HG03558 (cell line): ENCODE measurements at regions not wholly inside any gene's neighbourhood (a gene's known extent, or its start where the extent isn't known, plus 50 kb on each side); places are given as distances from the start of the nearest gene placed in this dataset.

ENCODE experiments used
- ATAC-seq: cut with Tn5 transposase; IDR thresholded peaks from one replicate; pipeline ENCODE4 v1.9.1; 2021; ENCODE audit warnings: moderate number of reproducible peaks; ENCODE audit not compliant: unreplicated experiment; ENCODE audit errors: extremely low read depth

GRCh38 chr16:85162478-85163277, 50.4 kb upstream of the CIBAR2 start:
- ATAC-seq: no peak

GRCh38 chr16:85163278-85164112, 51.2 kb upstream of the CIBAR2 start:
- no peak for ATAC-seq

DNA sequence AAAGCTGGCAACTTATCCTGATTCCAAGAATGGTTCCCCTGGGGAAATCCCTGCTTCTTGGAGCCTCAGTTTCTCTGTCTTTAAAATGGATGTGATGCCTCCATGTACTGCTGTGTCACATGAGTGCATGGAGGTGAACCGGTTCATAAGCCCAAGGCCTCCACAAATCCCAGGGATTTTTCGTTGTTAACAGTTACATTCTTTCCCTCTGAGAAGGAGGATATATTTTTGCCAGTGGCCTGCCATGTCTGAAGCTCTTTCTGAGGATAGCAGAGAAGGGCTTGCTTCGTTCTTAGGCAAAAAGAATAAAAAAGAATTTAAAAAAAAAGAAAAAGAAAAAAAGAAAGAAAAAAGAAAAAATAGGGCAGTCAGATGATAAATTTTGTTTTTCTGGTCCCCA, 52.2 kb upstream of the CIBAR2 start:
- ATAC-seq: no peak

DNA sequence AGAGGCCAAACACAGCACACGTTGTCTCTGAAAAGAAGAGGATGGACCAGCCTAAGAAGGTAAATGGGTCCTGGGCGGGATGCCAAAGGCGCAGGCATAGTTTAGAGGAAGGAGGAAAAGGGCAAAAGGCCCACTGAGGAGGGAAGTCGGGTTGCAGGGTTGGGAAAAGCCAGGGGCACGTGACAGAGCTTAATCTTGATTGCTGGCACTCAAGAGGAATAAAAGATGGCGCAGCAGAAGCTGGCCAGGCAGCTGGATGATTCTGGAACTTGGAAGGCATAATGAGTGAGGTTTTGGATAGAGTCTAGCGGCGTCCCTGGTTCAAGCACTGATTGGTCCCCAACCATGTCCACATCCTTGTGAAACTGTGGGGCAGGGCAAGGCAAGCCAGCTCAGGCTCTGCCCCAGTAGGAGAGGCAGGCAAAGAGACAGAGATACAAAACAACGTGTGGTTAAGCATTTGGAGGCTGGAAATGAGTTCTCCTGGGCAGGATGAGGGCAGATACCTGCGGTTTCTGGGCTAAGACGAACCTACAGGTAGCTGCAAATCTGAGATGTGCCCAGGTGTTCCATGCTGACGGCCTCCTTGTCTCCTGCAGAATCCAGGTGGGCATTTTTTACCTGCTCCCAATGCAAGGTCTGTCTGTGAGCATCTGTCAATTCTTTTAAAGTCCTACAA, 52.7 kb upstream of the CIBAR2 start:
- ATAC-seq: no peak

DNA sequence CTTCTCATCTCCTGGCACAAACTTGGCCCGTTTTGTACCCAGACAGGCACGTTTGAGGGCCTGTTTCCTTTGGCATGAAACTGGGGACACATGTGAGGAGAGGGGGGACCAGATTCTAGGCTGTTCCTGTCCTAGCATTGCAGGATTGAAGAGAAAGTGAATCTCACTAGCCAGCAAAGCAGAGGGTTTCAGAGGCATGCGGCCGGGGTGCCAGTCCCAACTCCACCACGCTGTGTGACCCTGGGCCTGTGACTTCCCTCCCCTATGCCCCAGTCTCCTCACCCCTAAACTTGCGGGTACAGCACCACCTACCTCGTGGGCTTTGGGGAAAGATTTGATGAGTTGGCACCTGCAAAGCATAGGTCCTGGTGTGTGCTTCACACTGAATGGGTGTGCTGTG, 53.5 kb upstream of the CIBAR2 start:
- no peak for ATAC-seq

- no peak for ATAC-seq
These were observed 54.0 kb upstream of the CIBAR2 start for GRCh38 chr16:85166281-85166680.

GRCh38 chr16:85166699-85167588, 54.7 kb upstream of the CIBAR2 start:
- ATAC-seq: no peak

GRCh38 chr16:85167589-85168537, 55.6 kb upstream of the CIBAR2 start:
- ATAC-seq: no peak

- no peak for ATAC-seq
These were observed 56.5 kb upstream of the CIBAR2 start for GRCh38 chr16:85168732-85169256.

DNA sequence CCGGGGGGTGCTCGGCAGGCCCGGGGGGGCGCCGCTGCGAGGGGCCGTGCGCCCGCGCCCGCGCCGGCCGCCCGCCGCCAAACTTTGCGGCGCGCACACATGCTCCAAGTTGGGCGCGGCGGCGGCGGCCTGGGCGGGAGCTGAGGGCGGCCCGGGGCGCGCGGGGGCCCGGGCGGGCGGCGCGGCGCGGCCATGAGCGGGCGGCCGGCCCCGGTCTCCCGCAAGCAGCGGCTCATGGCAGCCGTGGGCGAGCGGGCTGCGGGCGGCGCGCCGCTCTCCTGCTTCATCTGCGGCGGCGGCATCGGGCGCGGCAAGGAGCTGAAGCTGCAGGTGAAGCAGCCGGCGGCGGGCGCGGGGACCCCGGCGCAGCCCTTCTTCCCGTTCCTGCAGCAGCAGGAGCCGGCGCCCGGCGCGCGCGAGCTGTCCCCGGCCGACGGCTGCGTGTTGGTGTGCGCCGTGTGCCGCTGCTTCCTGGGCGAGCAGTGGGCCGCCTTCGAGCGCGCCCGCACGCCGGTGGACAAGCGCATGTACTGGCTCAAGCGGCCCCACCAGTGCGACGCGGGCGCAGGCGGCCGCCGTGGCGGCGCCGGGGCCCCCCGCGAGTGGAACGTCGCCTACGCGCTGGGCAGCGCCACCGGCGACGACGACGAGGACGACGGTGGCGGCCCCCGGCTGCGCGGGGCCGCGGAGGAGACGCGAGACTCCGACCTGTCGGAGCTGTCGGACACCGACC, 57.2 kb upstream of the CIBAR2 start:
- no peak for ATAC-seq

GRCh38 chr16:85170066-85170491, 57.8 kb upstream of the CIBAR2 start:
- no peak for ATAC-seq

DNA sequence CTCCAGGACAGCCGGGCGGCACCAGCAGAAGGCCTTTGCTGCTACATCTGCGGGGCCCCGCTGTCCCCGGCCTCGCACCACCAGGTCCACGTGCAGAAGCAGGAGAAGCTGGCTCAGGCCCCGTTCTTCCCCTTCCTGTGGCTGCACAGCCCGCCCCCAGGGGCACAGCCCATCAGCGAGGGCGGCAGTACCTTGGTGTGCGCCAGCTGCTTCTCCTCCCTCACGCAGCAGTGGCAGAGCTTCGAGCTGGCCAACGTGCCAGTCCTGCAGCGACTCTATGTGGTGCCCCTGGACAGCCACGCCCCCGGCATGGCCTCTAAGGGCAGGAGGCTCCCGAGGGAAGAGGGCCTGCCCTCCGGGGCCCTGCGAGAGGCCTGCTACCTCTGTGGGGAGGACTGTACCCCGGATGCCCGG, 58.3 kb upstream of the CIBAR2 start:
- ATAC-seq: no peak

DNA sequence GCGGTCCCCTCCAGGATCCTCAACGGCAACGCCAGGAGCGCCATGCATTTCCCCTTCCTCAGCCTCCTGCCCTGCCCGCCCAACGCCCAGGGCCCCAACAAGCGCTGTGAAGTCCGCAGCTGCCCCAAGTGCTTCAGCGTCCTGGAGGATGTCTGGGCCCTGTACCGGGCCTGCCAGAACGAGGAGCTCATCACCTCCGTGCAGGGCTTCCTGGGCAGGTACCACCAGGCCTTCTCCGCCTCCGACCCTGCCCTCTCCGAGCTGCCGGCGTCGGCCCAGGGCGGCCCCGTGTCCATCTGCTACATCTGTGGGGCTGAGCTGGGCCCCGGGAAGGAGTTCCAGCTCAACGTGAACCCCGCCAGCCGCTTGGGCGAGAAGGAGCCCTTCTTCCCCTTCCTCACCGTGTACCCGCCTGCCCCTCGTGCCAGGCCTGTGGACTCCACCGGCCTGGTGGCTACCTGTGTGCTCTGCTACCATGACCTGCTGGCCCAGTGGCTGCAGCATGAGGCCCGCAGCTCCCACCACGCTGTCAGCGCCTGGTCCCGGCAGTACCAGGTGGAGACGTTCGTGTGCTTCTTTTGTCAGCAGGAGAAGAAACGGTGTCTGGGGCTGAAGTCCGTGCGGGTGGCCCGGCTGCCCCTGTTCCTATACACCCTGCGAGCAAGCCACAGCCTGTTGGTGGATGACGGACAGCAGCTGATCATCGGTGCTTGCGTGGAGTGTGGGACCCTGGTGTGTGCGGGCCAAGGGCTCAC, 58.9 kb upstream of the CIBAR2 start:
- no peak for ATAC-seq

DNA sequence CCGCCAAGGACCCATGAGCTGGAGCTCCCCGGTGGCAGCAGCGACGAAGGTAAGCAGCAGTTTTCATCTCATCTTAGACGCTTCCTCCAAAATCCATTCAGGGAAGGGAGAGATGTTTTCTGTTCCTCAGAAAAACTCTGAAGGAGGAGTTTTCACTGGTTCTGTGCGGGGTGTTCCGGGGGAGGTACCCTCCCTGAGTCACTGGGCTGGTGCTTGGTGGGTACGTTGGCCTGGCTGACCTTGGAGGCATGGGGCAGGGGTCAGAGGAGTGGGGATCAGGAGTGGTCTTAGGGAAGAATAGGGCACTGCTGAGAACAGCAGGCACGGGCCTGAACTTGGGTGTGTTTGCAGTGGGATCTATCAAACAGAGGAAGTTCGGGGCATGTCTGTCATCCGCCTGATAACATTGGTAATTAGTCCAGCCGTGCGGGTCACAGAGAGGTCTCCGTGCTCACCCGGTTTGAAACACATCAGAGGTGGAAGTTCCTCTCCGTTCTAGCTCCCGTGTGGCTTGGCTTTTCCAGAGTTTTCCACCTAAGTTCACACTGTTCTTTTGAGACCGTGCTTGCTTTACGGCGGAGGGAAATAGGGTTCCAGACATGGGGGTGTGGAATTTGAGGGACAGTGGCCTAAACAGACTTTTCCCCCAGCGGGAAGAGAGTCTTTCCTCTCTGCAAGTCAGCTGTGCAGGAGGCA, 59.6 kb upstream of the CIBAR2 start:
- no peak for ATAC-seq

DNA sequence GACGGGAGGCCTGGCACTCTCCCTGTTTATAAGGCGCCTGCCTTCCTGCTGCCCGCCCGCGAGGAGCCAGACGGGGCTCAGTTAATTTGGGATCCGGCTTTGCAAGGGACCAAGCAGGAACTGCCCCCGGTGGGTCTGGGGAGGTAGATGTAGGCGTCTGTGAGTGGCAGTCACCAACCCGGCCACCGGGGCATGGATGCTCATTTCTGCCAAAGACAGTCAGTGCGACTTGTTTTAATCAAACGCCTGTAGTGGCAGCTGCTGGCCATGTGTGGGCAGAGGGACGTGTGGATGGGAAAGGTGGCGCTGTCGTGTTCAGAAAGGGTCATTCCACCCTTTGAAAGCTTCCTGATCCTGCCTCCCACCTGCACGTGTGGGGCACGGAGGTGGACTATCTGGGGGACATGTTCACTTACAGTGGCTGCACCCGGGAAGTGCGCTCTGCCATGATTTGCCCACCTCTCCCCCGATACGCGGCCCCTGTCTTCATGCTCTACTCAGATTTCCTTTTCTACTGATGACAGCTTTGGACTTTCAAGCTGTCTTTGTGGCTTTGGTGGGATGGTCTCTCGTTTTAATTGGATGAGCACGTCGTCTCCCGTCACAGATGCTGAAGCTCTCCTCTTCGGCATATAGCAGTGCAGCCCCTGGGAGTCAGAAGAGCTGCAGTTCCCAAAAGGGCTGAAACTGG, 60.3 kb upstream of the CIBAR2 start:
- no peak for ATAC-seq
